Esophagus muscularis mucosa (tissue), 3 donors: ENCODE measurements at regions not wholly inside any gene's neighbourhood (a gene's known extent, or its start where the extent isn't known, plus 50 kb on each side); places are given as distances from the start of the nearest gene placed in this dataset.

Experiments used
- POLR2AphosphoS5 ChIP-seq, 2 donors: sonication (generic); formaldehyde crosslinking; IDR thresholded peaks; one replicate each; pipeline ENCODE4 v1.6.1; 2017; ENCODE audit warnings: antibody characterized with exemption in 2 of 2
- TF ChIP-seq, protein P1 (sequence below), 3 experiments: fragments of 200-600 bp in 2 of 3; fragments of 450-650 bp in 1 of 3; sonication (generic) in 2 of 3; IDR thresholded peaks; one replicate each; pipeline ENCODE4 v1.5.1; 2017 to 2019; ENCODE audit warnings: antibody characterized with exemption in 3 of 3, mild to moderate bottlenecking in 2 of 3, moderate library complexity in 1 of 3

DNA sequence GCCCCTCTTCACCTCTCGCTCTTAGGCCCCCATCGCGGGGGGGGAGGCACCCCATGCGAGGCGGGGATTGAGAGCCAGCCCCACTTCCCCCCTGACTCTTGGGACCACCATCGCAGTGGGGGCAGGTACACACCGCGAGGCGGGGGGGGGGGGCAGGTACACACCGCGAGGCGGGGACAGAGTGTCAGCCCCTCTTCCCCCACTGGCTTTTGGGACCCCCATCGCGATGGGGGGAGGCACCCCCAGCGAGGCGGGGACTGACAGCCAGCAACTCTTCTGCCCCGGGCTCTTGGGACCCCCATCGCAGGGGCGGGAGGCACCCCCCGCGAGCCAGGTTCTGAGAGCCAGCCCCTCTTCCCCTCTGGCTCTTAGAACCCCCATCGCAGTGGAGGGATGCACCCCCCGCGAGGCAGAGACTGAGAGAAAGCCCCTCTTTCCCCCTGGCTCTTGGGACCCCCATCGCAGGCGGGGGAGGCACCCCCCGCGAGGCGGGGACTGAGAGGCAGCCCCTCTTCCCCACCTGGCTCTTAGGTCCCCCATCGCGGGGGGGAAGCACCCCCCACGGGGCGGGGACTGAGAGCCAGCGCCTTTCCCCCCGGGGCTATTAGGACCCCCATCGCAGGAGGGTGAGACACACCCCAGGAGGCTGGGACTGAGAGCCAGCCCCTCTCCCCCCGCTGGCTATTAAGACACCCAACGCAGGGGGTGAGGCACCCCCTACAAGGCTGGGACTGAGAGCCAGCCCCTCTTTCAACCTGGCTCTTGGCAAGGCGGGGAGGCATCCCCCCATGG, 196.5 kb upstream of the PZP start:
- TF ChIP-seq, protein P1, sequence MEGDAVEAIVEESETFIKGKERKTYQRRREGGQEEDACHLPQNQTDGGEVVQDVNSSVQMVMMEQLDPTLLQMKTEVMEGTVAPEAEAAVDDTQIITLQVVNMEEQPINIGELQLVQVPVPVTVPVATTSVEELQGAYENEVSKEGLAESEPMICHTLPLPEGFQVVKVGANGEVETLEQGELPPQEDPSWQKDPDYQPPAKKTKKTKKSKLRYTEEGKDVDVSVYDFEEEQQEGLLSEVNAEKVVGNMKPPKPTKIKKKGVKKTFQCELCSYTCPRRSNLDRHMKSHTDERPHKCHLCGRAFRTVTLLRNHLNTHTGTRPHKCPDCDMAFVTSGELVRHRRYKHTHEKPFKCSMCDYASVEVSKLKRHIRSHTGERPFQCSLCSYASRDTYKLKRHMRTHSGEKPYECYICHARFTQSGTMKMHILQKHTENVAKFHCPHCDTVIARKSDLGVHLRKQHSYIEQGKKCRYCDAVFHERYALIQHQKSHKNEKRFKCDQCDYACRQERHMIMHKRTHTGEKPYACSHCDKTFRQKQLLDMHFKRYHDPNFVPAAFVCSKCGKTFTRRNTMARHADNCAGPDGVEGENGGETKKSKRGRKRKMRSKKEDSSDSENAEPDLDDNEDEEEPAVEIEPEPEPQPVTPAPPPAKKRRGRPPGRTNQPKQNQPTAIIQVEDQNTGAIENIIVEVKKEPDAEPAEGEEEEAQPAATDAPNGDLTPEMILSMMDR (IDR thresholded peaks at IDR 0.05): no peak
- TF ChIP-seq POLR2AphosphoS5 (IDR thresholded peaks at IDR 0.05): no peak
